GM12875 (cell line): ENCODE measurements at regions not wholly inside any gene's neighbourhood (a gene's known extent, or its start where the extent isn't known, plus 50 kb on each side); places are given as distances from the start of the nearest gene placed in this dataset.

ENCODE experiments used
- H3K4me3 ChIP-seq: one replicate; pipeline ENCODE4 v1.5.1; 2011; ENCODE audit warnings: low read depth, low read length, control low read depth
- TF ChIP-seq, protein P1 (sequence below): IDR thresholded peaks from 2 replicates; pipeline ENCODE4 v1.5.1; 2011; ENCODE audit warnings: low read depth, mild to moderate bottlenecking, control low read depth, inconsistent platforms, low read length, moderate library complexity, borderline replicate concordance; ENCODE audit not compliant: insufficient read depth

DNA sequence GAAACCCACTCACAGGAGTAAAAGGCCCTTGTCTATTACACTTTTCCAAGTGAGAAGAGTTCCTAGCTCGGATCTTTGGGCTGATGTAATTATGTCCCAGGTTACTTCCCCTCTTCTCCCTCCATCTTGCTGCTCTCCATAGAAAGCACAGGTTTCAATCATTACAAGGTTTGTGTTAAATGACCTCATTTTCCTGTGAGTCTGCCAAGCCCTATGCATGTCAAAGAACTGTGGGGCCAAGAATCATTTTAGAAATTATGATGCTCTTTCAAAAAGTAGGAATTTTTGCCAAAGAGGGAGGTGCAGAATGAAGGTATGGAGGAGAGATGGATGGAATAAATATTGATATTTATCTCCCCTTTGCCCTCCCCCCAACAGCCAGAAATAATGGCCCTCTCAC lies 129.3 kb upstream of the TPM1 start:
- TF ChIP-seq, protein P1, sequence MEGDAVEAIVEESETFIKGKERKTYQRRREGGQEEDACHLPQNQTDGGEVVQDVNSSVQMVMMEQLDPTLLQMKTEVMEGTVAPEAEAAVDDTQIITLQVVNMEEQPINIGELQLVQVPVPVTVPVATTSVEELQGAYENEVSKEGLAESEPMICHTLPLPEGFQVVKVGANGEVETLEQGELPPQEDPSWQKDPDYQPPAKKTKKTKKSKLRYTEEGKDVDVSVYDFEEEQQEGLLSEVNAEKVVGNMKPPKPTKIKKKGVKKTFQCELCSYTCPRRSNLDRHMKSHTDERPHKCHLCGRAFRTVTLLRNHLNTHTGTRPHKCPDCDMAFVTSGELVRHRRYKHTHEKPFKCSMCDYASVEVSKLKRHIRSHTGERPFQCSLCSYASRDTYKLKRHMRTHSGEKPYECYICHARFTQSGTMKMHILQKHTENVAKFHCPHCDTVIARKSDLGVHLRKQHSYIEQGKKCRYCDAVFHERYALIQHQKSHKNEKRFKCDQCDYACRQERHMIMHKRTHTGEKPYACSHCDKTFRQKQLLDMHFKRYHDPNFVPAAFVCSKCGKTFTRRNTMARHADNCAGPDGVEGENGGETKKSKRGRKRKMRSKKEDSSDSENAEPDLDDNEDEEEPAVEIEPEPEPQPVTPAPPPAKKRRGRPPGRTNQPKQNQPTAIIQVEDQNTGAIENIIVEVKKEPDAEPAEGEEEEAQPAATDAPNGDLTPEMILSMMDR = no peak
- H3K4me3 ChIP-seq = no peak overlapping the region

DNA sequence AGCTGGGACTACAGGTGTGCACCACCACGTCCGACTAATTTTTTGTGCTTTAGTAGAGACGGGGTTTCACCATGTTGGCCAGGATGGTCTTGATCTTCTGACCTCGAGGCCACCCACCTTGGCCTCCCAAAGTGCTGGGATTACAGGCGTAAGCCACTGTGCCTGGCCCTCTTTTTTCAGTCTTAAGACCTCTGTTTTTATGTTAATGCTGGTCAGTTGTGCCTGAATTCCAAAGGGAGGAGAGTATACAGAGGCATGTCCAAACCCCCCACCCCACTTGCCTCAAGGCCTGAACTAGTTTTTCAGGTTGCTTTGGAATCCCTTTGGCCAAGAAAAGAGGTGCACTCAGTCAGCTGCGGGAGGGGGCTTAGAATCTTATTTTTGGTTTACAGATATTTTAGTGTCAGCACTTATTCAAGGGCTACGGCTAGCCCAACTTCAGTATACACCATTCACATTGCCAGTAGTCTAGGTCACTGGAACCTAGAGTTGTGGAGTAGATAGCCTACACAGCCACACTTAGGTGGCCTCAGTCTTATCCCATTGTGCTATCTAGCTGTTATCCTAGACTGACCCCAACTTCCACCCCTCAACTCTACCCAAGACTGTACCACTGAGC lies 128.0 kb upstream of the TPM1 start:
- TF ChIP-seq, protein P1 = no peak
- H3K4me3 ChIP-seq = no peak overlapping the region

DNA sequence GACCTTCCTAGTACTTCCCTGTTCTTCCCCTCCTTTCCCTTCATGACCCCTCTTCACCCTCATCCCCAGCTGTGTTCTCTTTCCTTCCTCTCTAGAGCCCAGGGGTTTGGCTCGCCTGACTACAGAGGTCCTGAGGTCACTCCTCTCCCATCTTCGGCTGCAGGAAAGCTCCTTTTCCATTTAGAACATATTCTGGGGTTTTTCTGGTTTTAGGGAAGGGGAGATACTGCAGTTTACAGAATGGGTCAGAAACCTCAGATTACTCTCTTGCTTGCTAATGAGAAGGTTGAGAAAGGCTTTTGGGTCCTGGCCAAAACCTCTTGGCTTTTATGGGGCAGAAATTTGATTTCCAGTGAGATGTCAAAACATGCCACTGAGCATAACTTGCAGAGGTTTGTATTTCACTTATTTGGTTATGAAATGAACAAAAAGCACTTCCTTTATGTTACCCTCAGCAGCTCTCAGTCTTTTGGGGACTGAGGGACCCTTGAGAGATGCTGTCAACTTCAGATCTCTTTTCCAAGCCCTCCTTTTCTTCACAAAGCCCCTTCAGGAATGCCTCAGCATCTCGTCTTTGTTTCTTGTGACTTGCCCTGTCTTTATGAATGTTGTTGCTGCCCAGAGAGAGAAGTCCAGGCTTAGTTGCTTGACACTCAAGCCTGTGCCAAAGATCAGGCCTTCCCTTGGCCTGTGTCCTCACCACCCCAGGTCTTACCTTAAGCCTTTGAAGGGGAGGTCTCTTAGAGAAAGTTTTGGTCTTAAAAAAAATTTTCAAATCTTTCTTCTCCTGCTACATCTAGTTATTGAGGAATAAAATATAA lies 121.7 kb upstream of the TPM1 start:
- H3K4me3 ChIP-seq = no peak overlapping the region
- TF ChIP-seq, protein P1 = no peak

DNA sequence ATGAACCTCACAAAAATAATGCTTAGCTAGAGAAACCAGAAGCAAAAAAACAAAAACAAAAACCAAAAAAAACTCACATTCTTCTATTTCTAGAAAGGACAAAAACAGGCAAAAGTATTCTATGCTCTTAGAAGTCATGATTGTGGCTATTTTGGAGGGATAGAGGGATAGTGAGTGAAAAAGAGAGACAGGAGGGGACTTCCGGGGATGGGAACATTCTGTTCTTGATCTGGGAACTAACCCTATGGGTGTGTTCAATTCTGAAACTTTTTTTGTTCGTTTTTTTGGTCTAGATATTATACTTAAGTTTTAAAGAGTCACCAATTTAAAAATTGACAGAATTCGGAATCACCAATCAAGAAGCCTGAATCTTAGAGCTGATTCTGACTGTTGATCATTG lies 120.0 kb upstream of the TPM1 start:
- TF ChIP-seq, protein P1 = no peak
- H3K4me3 ChIP-seq = no peak overlapping the region

- TF ChIP-seq, protein P1 = no peak
- H3K4me3 ChIP-seq = no peak overlapping the region
These were observed 116.7 kb upstream of the TPM1 start for GRCh38 chr15:62925875-62926274.

GRCh38 chr15:62927196-62927595 lies 115.4 kb upstream of the TPM1 start:
- TF ChIP-seq, protein P1 = no peak
- no peak overlapping the region for H3K4me3 ChIP-seq

GRCh38 chr15:62927836-62928235 lies 114.7 kb upstream of the TPM1 start:
- TF ChIP-seq, protein P1 = no peak
- H3K4me3 ChIP-seq = no peak overlapping the region
